Peyer's patch (tissue), 4 donors: ENCODE measurements at regions not wholly inside any gene's neighbourhood (a gene's known extent, or its start where the extent isn't known, plus 50 kb on each side); places are given as distances from the start of the nearest gene placed in this dataset.

ENCODE experiments used
- DNase-seq, 3 donors: peaks; one replicate each; pipeline ENCODE4 v3.0.0-alpha.2; 2017 to 2019
- H3K27ac ChIP-seq, 4 donors: fragments of 200-600 bp; sonication (generic); one replicate each; pipeline ENCODE4 v1.5.1; 2016 to 2019
- H3K27me3 ChIP-seq, 2 donors: fragments of 200-600 bp; sonication (generic); one replicate each; pipeline ENCODE4 v1.5.1; 2019
- H3K36me3 ChIP-seq, 3 donors: fragments of 200-600 bp; sonication (generic); one replicate each; pipeline ENCODE4 v1.5.1; 2016 to 2019
- H3K4me1 ChIP-seq, 4 donors: fragments of 200-600 bp; sonication (generic); one replicate each; pipeline ENCODE4 v1.5.1; 2016 to 2019
- H3K4me3 ChIP-seq, 4 donors: fragments of 200-600 bp; sonication (generic); 1 replicate in 3 of 4; 2 replicates in 1 of 4; pipeline ENCODE4 v1.5.1; 2016 to 2019; ENCODE audit warnings: mild to moderate bottlenecking in 1 of 4
- H3K9me3 ChIP-seq, 4 donors: fragments of 200-600 bp; sonication (generic); one replicate each; pipeline ENCODE4 v1.5.1; 2016 to 2019; ENCODE audit warnings: mild to moderate bottlenecking in 1 of 4
- CTCF ChIP-seq, 6 experiments: fragments of 450-650 bp in 4 of 6; fragments of 200-600 bp in 2 of 6; sonication (generic) in 1 of 6; IDR thresholded peaks; one replicate each; pipeline ENCODE4 v1.5.1; 2017 to 2019; ENCODE audit warnings: antibody characterized with exemption in 6 of 6, mild to moderate bottlenecking in 3 of 6, moderate library complexity in 1 of 6
- POLR2A ChIP-seq, 2 donors: fragments of 450-650 bp; IDR thresholded peaks; one replicate each; pipeline ENCODE4 v1.5.1; 2017; ENCODE audit warnings: antibody characterized with exemption in 2 of 2, mild to moderate bottlenecking in 2 of 2, moderate library complexity in 2 of 2

- Histone ChIP-seq H3K27ac (no peak overlapping the region), H3K4me3 (no peak overlapping the region), H3K4me1 (peaks cover 0 to 12% (median 0%) of the 10 kb centered on the region in 4 donors), H3K27me3 (no peaks in the 10 kb centered on the region), H3K9me3 (no peaks in the 10 kb centered on the region), H3K36me3 (no peaks in the 10 kb centered on the region)
- TF ChIP-seq POLR2A (IDR thresholded peaks at IDR 0.05) (no peak), CTCF (IDR thresholded peaks at IDR 0.05) (no peak)
- no peak for DNase-seq
Observed at GRCh38 chr12:105742567-105742874, 396.2 kb downstream of the NUAK1 start.

GRCh38 chr12:105744371-105745058 lies 394.2 kb downstream of the NUAK1 start:
- no peak overlapping the region for H3K4me3 ChIP-seq
- peaks cover 0 to 12% (median 0%) of the 10 kb centered on the region in 4 donors for H3K4me1 ChIP-seq
- DNase-seq: no peak
- no peak overlapping the region for H3K27ac ChIP-seq
- H3K36me3 ChIP-seq: no peaks in the 10 kb centered on the region
- TF ChIP-seq POLR2A (IDR thresholded peaks at IDR 0.05) (no peak), CTCF (IDR thresholded peaks at IDR 0.05) (no peak)
- no peaks in the 10 kb centered on the region for H3K27me3 ChIP-seq
- no peaks in the 10 kb centered on the region for H3K9me3 ChIP-seq

GRCh38 chr12:105745811-105746210 lies 392.9 kb downstream of the NUAK1 start:
- no peak for DNase-seq
- no peaks in the 10 kb centered on the region for H3K9me3 ChIP-seq
- H3K36me3 ChIP-seq: no peaks in the 10 kb centered on the region
- peaks cover 0 to 6% (median 0%) of the 10 kb centered on the region in 4 donors for H3K4me1 ChIP-seq
- no peak for TF ChIP-seq POLR2A (IDR thresholded peaks at IDR 0.05)
- no peak for TF ChIP-seq CTCF (IDR thresholded peaks at IDR 0.05)
- H3K27ac ChIP-seq: no peak overlapping the region
- H3K4me3 ChIP-seq: no peak overlapping the region
- no peaks in the 10 kb centered on the region for H3K27me3 ChIP-seq

- no peak for DNase-seq
- Histone ChIP-seq H3K4me1 (no peaks in the 10 kb centered on the region), H3K27ac (no peak overlapping the region), H3K27me3 (no peaks in the 10 kb centered on the region), H3K36me3 (no peaks in the 10 kb centered on the region), H3K4me3 (no peak overlapping the region), H3K9me3 (no peaks in the 10 kb centered on the region)
- no peak for TF ChIP-seq CTCF (IDR thresholded peaks at IDR 0.05)
- no peak for TF ChIP-seq POLR2A (IDR thresholded peaks at IDR 0.05)
Observed at GRCh38 chr12:105748806-105749600, 389.8 kb downstream of the NUAK1 start.

- H3K27me3 ChIP-seq: no peaks in the 10 kb centered on the region
- H3K36me3 ChIP-seq: no peaks in the 10 kb centered on the region
- no peaks in the 10 kb centered on the region for H3K9me3 ChIP-seq
- no peaks in the 10 kb centered on the region for H3K4me1 ChIP-seq
- DNase-seq: no peak
- no peak overlapping the region for H3K4me3 ChIP-seq
- TF ChIP-seq CTCF (IDR thresholded peaks at IDR 0.05) (no peak), POLR2A (IDR thresholded peaks at IDR 0.05) (no peak)
- H3K27ac ChIP-seq: no peak overlapping the region
Observed at GRCh38 chr12:105750096-105750495, 388.7 kb downstream of the NUAK1 start.
